Mucosa of descending colon (tissue), 3 donors: ENCODE measurements at regions not wholly inside any gene's neighbourhood (a gene's known extent, or its start where the extent isn't known, plus 50 kb on each side); places are given as distances from the start of the nearest gene placed in this dataset.

ENCODE experiments used
- ATAC-seq: fragments of 200-7000 bp; cut with Tn5 transposase; one replicate; pipeline ENCODE4 v1.9.1; 2020; ENCODE audit warnings: mild to moderate bottlenecking, moderate library complexity
- DNase-seq, 3 donors: peaks; one replicate each; pipeline ENCODE4 v3.0.0-alpha.2; 2020
- H3K36me3 ChIP-seq: fragments of 200-600 bp; one replicate; pipeline ENCODE4 v1.8.0; 2021; ENCODE audit warnings: low read depth, mild to moderate bottlenecking
- H3K4me1 ChIP-seq: fragments of 200-600 bp; one replicate; pipeline ENCODE4 v1.8.0; 2021; ENCODE audit warnings: low read depth, mild to moderate bottlenecking
- H3K4me3 ChIP-seq: fragments of 200-600 bp; one replicate; pipeline ENCODE4 v1.8.0; 2021; ENCODE audit warnings: mild to moderate bottlenecking
- H3K9me3 ChIP-seq: fragments of 200-600 bp; one replicate; pipeline ENCODE4 v1.8.0; 2021; ENCODE audit warnings: mild to moderate bottlenecking
- CTCF ChIP-seq: fragments of 200-600 bp; IDR thresholded peaks from one replicate; pipeline ENCODE4 v1.8.0; 2022; ENCODE audit warnings: antibody characterized with exemption, mild to moderate bottlenecking
- intact Hi-C, 2 donors: fragments of 100-400 bp; cut with DNase I in 1 of 2; cut with micrococcal nuclease in 1 of 2; formaldehyde crosslinking; loops; one replicate each; pipeline versions ENCODE4 v1.11.0 to v1.11.1; 2022; cut with DNase I, micrococcal nuclease
- donor health status: DM: no; HTN: no; CAD: no; lungs with moderate emphysema.
- donor health status: DM: no; HTN: no; CAD: no.
- donor health status: DM: no; HTN: yes; CAD: no.

DNA sequence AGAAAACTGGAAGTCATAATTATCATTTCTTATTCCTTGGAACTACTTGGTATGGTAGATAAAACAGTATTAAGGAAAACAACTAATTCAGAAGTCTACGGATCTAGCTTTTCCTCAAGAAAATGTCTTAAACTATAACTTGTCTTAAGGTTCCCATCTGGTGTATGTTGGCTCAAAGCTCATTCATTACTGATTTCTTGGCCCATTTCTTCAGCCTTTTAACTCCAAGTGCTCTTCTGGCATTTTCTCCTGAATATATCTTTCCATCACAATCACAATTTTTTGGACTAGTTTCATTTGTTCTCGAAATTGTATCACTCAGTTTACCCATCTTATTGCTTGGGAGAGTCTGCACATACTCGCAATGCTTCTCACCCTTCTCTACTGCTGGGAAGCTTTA, 150.1 kb downstream of the C12orf50 start:
- no peak overlapping the region for H3K4me3 ChIP-seq
- no peaks in the 10 kb centered on the region for H3K36me3 ChIP-seq
- DNase-seq (no peak), ATAC-seq (no peak)
- no peak for TF ChIP-seq CTCF
- H3K9me3 ChIP-seq: no peaks in the 10 kb centered on the region
- no peaks in the 10 kb centered on the region for H3K4me1 ChIP-seq
- intact Hi-C loops: no loop called here

DNA sequence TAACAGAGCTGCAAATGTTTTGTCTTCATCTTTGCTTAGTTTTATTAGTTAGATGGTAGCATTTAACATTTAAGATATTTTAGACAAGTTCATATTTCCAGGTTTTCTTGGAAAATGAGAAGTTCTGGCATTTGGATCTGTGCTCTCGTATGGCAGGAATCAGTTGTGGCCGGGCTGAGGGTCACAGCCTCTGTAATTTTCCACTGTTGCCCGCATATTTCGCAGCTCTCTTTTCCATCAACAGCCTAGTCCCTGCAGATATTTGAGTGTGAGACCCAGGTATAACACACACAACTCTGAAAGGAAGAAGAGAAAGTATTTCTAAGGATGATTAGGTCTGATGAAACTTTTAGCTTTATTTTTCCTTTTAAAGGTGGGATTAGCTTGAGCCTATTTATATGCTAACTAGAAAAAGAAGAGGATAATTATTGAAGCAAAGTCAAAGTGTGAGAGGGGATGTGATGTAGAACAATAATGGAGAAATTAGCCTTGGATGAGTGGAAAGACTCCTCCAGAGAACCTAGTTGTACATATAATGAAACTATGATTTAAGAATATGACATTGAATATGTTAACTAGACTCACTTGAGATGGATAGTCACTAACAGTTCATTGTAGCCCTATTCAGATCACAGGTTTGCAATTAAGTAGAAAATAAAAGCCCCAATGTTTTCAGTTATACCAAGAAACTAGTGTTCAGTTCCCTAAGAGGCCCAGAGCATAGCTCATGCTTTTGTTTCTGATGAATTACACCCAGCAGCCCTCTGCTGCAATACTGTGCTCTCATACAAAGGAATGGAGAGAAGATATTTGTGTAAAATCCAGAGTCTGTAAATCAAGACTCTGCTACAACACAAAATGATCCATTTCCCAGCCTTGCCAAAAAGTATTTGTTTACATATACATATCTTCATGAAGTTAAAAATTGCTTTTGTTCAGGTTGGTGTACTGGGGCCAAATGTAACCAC, 158.4 kb downstream of the C12orf50 start:
- Histone ChIP-seq H3K4me3 (no peak overlapping the region), H3K36me3 (no peaks in the 10 kb centered on the region), H3K4me1 (no peaks in the 10 kb centered on the region), H3K9me3 (no peaks in the 10 kb centered on the region)
- intact Hi-C loops: no loop called here
- ATAC-seq: no peak
- no peak for TF ChIP-seq CTCF
- DNase-seq: no peak

DNA sequence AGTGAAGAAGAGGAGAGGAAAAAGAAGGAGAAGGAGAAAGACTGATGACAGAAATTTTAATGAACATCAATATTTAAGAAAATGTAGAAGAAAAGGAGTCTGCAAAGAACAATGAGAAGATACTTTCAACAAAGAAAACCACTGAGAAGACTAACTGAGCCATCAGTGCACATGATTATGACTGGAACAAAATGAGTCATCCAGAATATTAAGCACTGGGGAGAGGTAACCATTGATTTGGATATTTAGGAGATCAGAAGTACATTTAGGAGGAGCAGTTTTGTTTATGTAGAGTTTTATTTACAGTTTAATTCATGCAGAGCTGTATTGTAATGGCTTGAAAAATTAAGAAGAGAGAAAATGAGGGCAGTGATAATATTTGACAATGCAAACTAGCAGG, 159.1 kb downstream of the C12orf50 start:
- ATAC-seq (no peak), DNase-seq (no peak)
- Histone ChIP-seq H3K9me3 (no peaks in the 10 kb centered on the region), H3K4me3 (no peak overlapping the region), H3K36me3 (no peaks in the 10 kb centered on the region), H3K4me1 (no peaks in the 10 kb centered on the region)
- TF ChIP-seq CTCF: no peak
- intact Hi-C loops: no loop called here

GRCh38 chr12:87866578-87867292, 162.5 kb downstream of the C12orf50 start:
- Histone ChIP-seq H3K36me3 (no peaks in the 10 kb centered on the region), H3K9me3 (no peaks in the 10 kb centered on the region), H3K4me3 (no peak overlapping the region), H3K4me1 (no peaks in the 10 kb centered on the region)
- no peak for TF ChIP-seq CTCF
- ATAC-seq: no peak
- no peak for DNase-seq
- intact Hi-C loops: no loop called here

- TF ChIP-seq CTCF: no peak
- no peak for ATAC-seq
- no peak for DNase-seq
- H3K4me1 ChIP-seq: no peaks in the 10 kb centered on the region
- H3K9me3 ChIP-seq: no peaks in the 10 kb centered on the region
- intact Hi-C loops: no loop called here
- H3K4me3 ChIP-seq: no peak overlapping the region
- no peaks in the 10 kb centered on the region for H3K36me3 ChIP-seq
Measured at GRCh38 chr12:87861791-87862190, 167.4 kb downstream of the C12orf50 start.
